HCT116 (cell line): ENCODE measurements at regions not wholly inside any gene's neighbourhood (a gene's known extent, or its start where the extent isn't known, plus 50 kb on each side); places are given as distances from the start of the nearest gene placed in this dataset.

Experiments
- ATAC-seq: fragments of 200-7000 bp; cut with Tn5 transposase; 2 replicates; pipeline ENCODE4 v1.9.1; 2020; ENCODE audit warnings: mild to moderate bottlenecking, moderate library complexity
- BruUV-seq: library from RNA; stranded (reverse); fragments of 400-500 nt; replicated peaks from 2 replicates; lab custom pipeline; 2021; lab: Mats Ljungman, UMichigan
- CTCF ChIA-PET: fragments of 300-600 bp; sonication (Branson Sonifier 250); formaldehyde crosslinking; loops from one replicate; lab custom pipeline; 2021; ENCODE audit warnings: antibody characterized with exemption; lab: Charles Lee
- POLR2A ChIA-PET: fragments of 300-600, 350-600 bp; sonication (Branson Sonifier 250); formaldehyde crosslinking; loops from one replicate; lab custom pipeline; 2021; ENCODE audit warnings: antibody characterized with exemption; lab: Charles Lee
- RAD21 ChIA-PET, 2 experiments: fragments of 300-600 bp; sonication (Branson Sonifier 250); formaldehyde crosslinking; loops; one replicate each; lab custom pipeline; 2023; ENCODE audit warnings: low total read pairs in 2 of 2; ENCODE audit not compliant: uncharacterized antibody in 2 of 2, unreplicated experiment in 2 of 2, low non-redundant PET in 1 of 2; lab: Charles Lee
- DNase-seq: peaks from one replicate; pipeline ENCODE4 v3.0.0-alpha.2; 2010; ENCODE audit warnings: low read depth, low spot score
- H2AFZ ChIP-seq: fragments of 200-600 bp; shearing (Covaris generic), sonication (generic); 2 replicates; pipeline ENCODE4 v1.6.1; 2017; ENCODE audit warnings: low read depth, mixed run types, mixed read lengths, antibody characterized with exemption, low read length; ENCODE audit not compliant: poor library complexity, severe bottlenecking
- H3K27ac ChIP-seq: 2 replicates; pipeline ENCODE4 v1.5.1; 2012; ENCODE audit warnings: low read depth, low read length
- H3K27me3 ChIP-seq: fragments of 200-600 bp; sonication (generic); 2 replicates; pipeline ENCODE4 v1.6.1; 2016; ENCODE audit warnings: mixed run types, low read length, mixed read lengths; ENCODE audit not compliant: insufficient read depth
- H3K36me3 ChIP-seq, 2 experiments: fragments of 200-500 bp in 1 of 2; fragments of 200-600 bp in 1 of 2; sonication (Bioruptor generic) in 1 of 2; sonication (generic) in 1 of 2; 2 replicates each; pipeline versions ENCODE4 v1.5.1 to v1.6.1; 2014 to 2016; ENCODE audit warnings: low read length in 2 of 2, inconsistent platforms in 1 of 2, mixed read lengths in 1 of 2, mixed run types in 1 of 2; ENCODE audit not compliant: insufficient read depth in 2 of 2, control insufficient read depth in 1 of 2
- H3K4me1 ChIP-seq, 2 experiments: fragments of 200-600 bp in 1 of 2; sonication (generic) in 1 of 2; 2 replicates each; pipeline versions ENCODE4 v1.5.1 to v1.6.1; 2012 to 2017; ENCODE audit warnings: low read length in 2 of 2, inconsistent platforms in 1 of 2, mild to moderate bottlenecking in 1 of 2, mixed read lengths in 1 of 2, mixed run types in 1 of 2, moderate library complexity in 1 of 2; ENCODE audit not compliant: insufficient read depth in 2 of 2, control insufficient read depth in 1 of 2
- H3K4me2 ChIP-seq: fragments of 200-600 bp; sonication (generic); 2 replicates; pipeline ENCODE4 v1.6.1; 2017; ENCODE audit warnings: mixed run types, low read length, mixed read lengths
- H3K4me3 ChIP-seq, 2 experiments: fragments of 200-600 bp in 1 of 2; sonication (generic) in 1 of 2; replicated peaks in 1 of 2; 2 replicates each; pipeline ENCODE4 v1.5.1; 2011 to 2016; ENCODE audit warnings: low read length in 2 of 2, control low read depth in 1 of 2, low read depth in 1 of 2, mild to moderate bottlenecking in 1 of 2, mixed read lengths in 1 of 2, mixed run types in 1 of 2
- H3K79me2 ChIP-seq: fragments of 200-600 bp; sonication (generic); 2 replicates; pipeline ENCODE4 v1.6.1; 2017; ENCODE audit warnings: mild to moderate bottlenecking, mixed run types, low read length, moderate library complexity, mixed read lengths; ENCODE audit not compliant: insufficient read depth
- H3K9ac ChIP-seq: fragments of 200-600 bp; sonication (generic); 2 replicates; pipeline ENCODE4 v1.6.1; 2016; ENCODE audit warnings: low read length, mixed read lengths
- H3K9me2 ChIP-seq: fragments of 200-600 bp; sonication (generic), shearing (Covaris generic); 2 replicates; pipeline ENCODE4 v1.6.1; 2017; ENCODE audit warnings: mixed run types, mild to moderate bottlenecking, moderate library complexity; ENCODE audit not compliant: insufficient read depth
- H3K9me3 ChIP-seq, 2 experiments: fragments of 200-500 bp in 1 of 2; fragments of 200-600 bp in 1 of 2; sonication (Bioruptor generic) in 1 of 2; sonication (generic) in 1 of 2; 2 replicates each; pipeline ENCODE4 v1.6.1; 2014 to 2017; ENCODE audit warnings: low read length in 2 of 2, mixed read lengths in 2 of 2, inconsistent platforms in 1 of 2, low read depth in 1 of 2, mild to moderate bottlenecking in 1 of 2, mixed run types in 1 of 2, moderate library complexity in 1 of 2; ENCODE audit not compliant: control insufficient read depth in 1 of 2, insufficient read depth in 1 of 2
- H4K20me1 ChIP-seq: fragments of 200-600 bp; sonication (generic), shearing (Covaris generic); 2 replicates; pipeline ENCODE4 v1.6.1; 2017; ENCODE audit warnings: mixed run types, mild to moderate bottlenecking, moderate library complexity; ENCODE audit not compliant: insufficient read depth
- EGR1 ChIP-seq: IDR thresholded peaks from 2 replicates; pipeline ENCODE4 v1.6.1; 2012; ENCODE audit warnings: low read depth
- ELF1 ChIP-seq: IDR thresholded peaks from 2 replicates; pipeline ENCODE4 v1.6.1; 2012; ENCODE audit warnings: low read depth, borderline replicate concordance
- MAX ChIP-seq: IDR thresholded peaks from 2 replicates; pipeline ENCODE4 v1.6.1; 2012
- POLR2A ChIP-seq: IDR thresholded peaks from 2 replicates; pipeline ENCODE4 v1.7.0; 2011; ENCODE audit warnings: borderline replicate concordance; ENCODE audit not compliant: insufficient read depth, insufficient read length; ENCODE audit errors: extremely low read depth
- POLR2AphosphoS5 ChIP-seq: IDR thresholded peaks from 2 replicates; pipeline ENCODE4 v1.6.1; 2011; ENCODE audit warnings: mild to moderate bottlenecking, low read depth, low read length, moderate library complexity
- RAD21 ChIP-seq: IDR thresholded peaks from 2 replicates; pipeline ENCODE4 v1.6.1; 2012; ENCODE audit warnings: low read depth, mild to moderate bottlenecking
- SIN3A ChIP-seq: IDR thresholded peaks from 2 replicates; pipeline ENCODE4 v1.6.1; 2012; ENCODE audit warnings: low read depth
- ZFX ChIP-seq: fragments of 450-650 bp; IDR thresholded peaks from 2 replicates; pipeline ENCODE4 v1.6.1; 2017
- intact Hi-C: fragments of 100-400 bp; cut with micrococcal nuclease; formaldehyde crosslinking; loops from 2 replicates; pipeline ENCODE4 v1.10.0; 2022
- TF ChIP-seq, protein P1 (sequence below): IDR thresholded peaks from 2 replicates; pipeline ENCODE4 v1.6.1; 2012; ENCODE audit warnings: low read depth

GRCh38 chr5:167488371-167488770 is 803.1 kb upstream of the WWC1 start:
- Histone ChIP-seq H3K27ac (no peak overlapping the region), H3K79me2 (no peaks in the 10 kb centered on the region), H3K4me1 (no peaks in the 10 kb centered on the region)
- RAD21 ChIA-PET, result no interaction called here
- ATAC-seq, result no peak
- TF ChIP-seq ELF1, result no peak
- TF ChIP-seq POLR2AphosphoS5, result no peak
- no peak for TF ChIP-seq SIN3A
- no peak for TF ChIP-seq EGR1
- TF ChIP-seq, protein P1, sequence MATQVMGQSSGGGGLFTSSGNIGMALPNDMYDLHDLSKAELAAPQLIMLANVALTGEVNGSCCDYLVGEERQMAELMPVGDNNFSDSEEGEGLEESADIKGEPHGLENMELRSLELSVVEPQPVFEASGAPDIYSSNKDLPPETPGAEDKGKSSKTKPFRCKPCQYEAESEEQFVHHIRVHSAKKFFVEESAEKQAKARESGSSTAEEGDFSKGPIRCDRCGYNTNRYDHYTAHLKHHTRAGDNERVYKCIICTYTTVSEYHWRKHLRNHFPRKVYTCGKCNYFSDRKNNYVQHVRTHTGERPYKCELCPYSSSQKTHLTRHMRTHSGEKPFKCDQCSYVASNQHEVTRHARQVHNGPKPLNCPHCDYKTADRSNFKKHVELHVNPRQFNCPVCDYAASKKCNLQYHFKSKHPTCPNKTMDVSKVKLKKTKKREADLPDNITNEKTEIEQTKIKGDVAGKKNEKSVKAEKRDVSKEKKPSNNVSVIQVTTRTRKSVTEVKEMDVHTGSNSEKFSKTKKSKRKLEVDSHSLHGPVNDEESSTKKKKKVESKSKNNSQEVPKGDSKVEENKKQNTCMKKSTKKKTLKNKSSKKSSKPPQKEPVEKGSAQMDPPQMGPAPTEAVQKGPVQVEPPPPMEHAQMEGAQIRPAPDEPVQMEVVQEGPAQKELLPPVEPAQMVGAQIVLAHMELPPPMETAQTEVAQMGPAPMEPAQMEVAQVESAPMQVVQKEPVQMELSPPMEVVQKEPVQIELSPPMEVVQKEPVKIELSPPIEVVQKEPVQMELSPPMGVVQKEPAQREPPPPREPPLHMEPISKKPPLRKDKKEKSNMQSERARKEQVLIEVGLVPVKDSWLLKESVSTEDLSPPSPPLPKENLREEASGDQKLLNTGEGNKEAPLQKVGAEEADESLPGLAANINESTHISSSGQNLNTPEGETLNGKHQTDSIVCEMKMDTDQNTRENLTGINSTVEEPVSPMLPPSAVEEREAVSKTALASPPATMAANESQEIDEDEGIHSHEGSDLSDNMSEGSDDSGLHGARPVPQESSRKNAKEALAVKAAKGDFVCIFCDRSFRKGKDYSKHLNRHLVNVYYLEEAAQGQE, result no peak
- no peak for TF ChIP-seq POLR2A
- no peak for TF ChIP-seq MAX
- TF ChIP-seq RAD21, result no peak
- TF ChIP-seq ZFX, result no peak
- TF ChIP-seq, all 23 proteins: peak for 0
- Histone ChIP-seq H4K20me1 (no peaks in the 10 kb centered on the region), H3K27me3 (no peaks in the 10 kb centered on the region), H3K9me2 (no peaks in the 10 kb centered on the region), H3K9me3 (no peaks in the 10 kb centered on the region), H3K36me3 (no peaks in the 10 kb centered on the region), H2AFZ (no peak overlapping the region), H3K4me3 (no peak overlapping the region), H3K4me2 (no peak overlapping the region), H3K9ac (no peak overlapping the region)
- no peak for DNase-seq
- no TSS peak for BruUV-seq
- intact Hi-C loops, result no loop called here
- POLR2A ChIA-PET, result no interaction called here
- CTCF ChIA-PET, result no interaction called here
